Epithelial cell of proximal tubule (primary cell): ENCODE measurements at regions not wholly inside any gene's neighbourhood (a gene's known extent, or its start where the extent isn't known, plus 50 kb on each side); places are given as distances from the start of the nearest gene placed in this dataset.
"Not testable (repeated sequence)": the region's sequence is repeated elsewhere in the genome, so short reads cannot be mapped to it uniquely, and the experiment has no call there.

Experiments
- DNase-seq: peaks from one replicate; pipeline ENCODE4 v3.0.0-alpha.2; 2011; ENCODE audit warnings: low read depth
- H3K4me3 ChIP-seq: 2 replicates; pipeline ENCODE4 v1.5.1; 2011; ENCODE audit warnings: low read depth, mild to moderate bottlenecking, low read length
- TF ChIP-seq, protein P1 (sequence below): conservative IDR thresholded peaks from 2 replicates; pipeline ENCODE4 v1.5.1; 2012; ENCODE audit warnings: low read depth, mild to moderate bottlenecking, low read length

DNA sequence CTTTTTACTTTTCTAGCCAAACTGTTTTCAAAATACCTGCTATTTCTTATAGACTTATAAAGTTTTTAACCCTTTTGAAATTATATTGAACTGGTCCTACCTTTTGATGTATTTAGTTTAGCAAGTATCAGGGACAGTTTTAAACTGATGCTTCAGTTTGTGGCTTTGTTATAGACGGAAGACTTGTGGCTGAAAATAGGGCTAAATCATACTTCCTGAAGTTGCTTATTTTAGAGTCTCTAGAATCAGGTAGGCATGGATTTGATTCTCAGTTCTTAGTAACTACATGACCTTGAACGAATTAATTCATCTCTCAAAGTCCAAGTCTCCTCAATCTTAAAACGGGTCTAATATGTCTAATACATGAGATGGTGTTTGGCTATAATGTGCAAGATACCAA is 322.8 kb downstream of the RAP2B start:
- DNase-seq = no peak
- TF ChIP-seq, protein P1, sequence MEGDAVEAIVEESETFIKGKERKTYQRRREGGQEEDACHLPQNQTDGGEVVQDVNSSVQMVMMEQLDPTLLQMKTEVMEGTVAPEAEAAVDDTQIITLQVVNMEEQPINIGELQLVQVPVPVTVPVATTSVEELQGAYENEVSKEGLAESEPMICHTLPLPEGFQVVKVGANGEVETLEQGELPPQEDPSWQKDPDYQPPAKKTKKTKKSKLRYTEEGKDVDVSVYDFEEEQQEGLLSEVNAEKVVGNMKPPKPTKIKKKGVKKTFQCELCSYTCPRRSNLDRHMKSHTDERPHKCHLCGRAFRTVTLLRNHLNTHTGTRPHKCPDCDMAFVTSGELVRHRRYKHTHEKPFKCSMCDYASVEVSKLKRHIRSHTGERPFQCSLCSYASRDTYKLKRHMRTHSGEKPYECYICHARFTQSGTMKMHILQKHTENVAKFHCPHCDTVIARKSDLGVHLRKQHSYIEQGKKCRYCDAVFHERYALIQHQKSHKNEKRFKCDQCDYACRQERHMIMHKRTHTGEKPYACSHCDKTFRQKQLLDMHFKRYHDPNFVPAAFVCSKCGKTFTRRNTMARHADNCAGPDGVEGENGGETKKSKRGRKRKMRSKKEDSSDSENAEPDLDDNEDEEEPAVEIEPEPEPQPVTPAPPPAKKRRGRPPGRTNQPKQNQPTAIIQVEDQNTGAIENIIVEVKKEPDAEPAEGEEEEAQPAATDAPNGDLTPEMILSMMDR = no peak
- H3K4me3 ChIP-seq = no peak overlapping the region

DNA sequence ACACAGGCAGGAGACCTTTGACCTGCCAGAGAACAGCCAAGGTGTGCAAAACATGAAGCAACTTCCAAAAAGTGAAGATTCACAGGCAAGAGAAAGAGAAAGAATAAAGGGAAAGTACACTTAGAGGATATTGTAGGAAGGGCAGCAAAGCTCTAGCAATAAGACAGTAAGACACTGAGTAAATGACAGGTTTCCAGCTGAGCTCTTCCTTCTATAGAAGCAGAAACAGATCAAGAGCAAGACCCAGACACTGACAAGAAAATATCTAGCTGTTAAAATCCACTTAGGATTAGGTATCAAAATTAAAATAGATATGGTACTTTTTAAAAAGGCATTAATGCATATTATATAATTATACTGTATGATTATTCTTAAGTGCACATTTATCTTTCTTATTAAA is 333.4 kb downstream of the RAP2B start:
- TF ChIP-seq, protein P1 = no peak
- DNase-seq = no peak
- no peak overlapping the region for H3K4me3 ChIP-seq

DNA sequence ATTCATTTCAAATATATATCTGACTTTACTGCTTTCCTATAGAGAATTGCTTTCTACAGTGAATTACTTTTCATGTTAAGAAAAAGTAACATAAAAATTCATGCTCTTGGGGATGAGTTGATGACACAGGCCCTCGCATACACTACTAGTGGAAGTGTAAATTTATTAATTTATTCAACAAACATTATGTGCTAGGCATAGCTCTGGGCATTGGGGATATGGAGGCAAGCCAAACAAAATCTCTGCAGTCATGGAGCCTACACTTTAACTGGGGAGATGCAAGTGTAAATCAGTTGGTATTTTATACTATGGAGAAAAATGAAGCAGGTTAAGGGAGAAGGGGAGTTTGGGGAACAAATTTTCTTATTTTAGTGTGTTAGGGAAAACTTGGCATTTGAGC is 340.7 kb downstream of the RAP2B start:
- no peak for DNase-seq

DNA sequence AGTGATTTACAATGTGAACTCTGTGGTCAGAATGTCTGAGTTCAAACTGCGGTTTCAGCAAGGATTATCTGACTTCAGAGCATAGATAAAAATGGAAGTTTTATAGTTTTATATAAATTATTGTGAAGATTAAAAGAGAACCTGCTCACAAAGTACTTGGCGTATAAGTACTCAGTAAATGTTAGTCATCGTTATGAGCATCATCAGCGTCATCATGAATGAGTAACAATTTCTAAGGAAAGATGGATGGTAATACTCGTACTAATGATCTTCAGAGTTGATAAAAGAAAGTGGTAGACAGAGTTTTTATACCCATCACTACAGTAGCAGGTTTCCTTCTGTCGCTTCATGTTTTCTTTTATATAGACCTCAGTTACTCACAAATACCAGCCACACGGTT is 341.8 kb downstream of the RAP2B start:
- TF ChIP-seq, protein P1 = no peak
- DNase-seq = no peak
- H3K4me3 ChIP-seq = no peak overlapping the region

More for the DNA sequence above, 340.7 kb downstream of the RAP2B start:
- TF ChIP-seq, protein P1 = no peak
- no peak overlapping the region for H3K4me3 ChIP-seq

DNA sequence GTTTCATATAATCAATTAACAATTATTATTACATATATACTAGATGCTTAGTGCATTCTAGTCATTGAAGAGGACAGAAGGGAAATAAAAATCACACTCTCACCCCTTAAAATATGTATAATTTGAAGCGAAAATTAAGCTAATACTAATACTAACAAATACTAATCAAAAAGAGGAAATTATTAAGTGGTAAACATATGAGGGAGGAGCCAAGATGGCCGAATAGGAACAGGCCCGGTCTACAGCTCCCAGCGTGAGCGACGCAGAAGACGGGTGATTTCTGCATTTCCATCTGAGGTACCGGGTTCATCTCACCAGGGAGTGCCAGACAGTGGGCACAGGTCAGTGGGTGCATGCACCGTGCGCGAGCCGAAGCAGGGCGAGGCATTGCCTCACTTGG is 344.2 kb downstream of the RAP2B start:
- not testable (repeated sequence) for H3K4me3 ChIP-seq, DNase-seq

DNA sequence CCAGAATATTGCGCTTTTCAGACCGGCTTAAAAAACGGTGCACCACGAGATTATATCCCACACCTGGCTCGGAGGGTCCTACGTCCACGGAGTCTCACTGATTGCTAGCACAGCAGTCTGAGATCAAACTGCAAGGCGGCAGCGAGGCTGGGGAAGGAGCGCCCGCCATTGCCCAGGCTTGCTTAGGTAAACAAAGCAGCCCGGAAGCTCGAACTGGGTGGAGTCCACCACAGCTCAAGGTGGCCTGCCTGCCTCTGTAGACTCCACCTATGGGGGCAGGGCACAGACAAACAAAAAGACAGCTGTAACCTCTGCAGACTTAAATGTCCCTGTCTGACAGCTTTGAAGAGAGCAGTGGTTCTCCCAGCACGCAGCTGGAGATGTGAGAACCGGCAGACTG is 344.7 kb downstream of the RAP2B start:
- DNase-seq, H3K4me3 ChIP-seq: not testable (repeated sequence)

DNA sequence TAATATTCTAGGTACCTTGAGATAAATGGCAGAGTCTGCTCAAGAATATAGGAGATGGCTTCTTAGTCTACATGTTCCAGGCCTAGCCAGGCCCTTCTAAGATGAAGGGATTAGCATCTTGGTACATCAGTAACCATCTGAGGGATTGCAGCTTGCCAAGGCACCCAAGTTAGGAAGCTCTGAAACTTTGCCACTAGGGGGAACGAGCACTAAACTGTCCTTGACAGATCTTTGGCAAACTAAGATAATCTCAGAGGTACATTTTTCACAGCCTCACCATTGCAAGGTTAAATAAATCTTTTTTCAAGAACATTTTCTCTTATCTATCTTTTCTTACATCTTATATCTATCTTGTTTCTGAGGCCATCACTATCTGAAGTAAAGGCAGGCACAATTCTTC is 351.2 kb downstream of the RAP2B start:
- H3K4me3 ChIP-seq = no peak overlapping the region
- no peak for DNase-seq
- TF ChIP-seq, protein P1 = peak; percentile 37

DNA sequence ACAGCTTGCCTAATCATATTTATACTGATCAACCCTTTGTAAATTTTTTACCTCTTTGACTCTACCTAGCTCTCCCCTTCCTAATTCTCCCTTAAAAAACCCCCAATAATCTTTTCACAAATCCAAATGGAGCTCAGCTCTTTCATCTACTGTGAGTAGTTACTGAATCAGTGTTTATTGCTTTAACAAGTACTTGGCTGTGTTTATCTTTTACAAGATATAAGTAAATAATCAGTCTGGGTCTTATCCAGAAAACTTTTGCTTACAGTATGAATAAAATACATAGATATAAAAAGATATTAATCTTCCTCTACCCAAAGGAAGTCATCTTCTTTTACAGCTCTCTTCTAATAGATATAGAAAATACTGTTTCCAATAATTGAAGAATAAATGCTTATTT is 366.4 kb downstream of the RAP2B start:
- TF ChIP-seq, protein P1 = no peak
- H3K4me3 ChIP-seq = no peak overlapping the region
- DNase-seq = no peak
